ENCODE measurements at regions not wholly inside any gene's neighbourhood (a gene's known extent, or its start where the extent isn't known, plus 50 kb on each side); places are given as distances from the start of the nearest gene placed in this dataset.

DNA sequence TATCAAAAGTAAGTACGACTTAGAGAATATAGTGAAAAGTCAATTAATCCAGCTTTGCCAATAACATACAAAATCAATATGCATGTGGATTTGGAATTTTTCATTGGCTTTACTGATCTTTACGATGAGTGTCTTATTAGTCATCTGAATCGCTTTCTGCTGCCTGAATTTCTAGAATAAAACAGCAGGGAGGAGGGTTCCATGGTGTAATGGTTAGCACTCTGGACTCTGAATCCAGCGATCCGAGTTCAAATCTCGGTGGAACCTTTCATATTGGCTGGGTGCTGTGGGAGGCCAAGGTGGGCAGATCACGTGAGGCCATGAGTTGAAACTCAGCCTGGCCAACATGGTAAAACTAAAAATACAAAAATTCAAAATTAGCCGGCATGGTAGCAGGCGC, 448.8 kb downstream of the RNF144B start:
- TF ChIP-seq, protein P1, sequence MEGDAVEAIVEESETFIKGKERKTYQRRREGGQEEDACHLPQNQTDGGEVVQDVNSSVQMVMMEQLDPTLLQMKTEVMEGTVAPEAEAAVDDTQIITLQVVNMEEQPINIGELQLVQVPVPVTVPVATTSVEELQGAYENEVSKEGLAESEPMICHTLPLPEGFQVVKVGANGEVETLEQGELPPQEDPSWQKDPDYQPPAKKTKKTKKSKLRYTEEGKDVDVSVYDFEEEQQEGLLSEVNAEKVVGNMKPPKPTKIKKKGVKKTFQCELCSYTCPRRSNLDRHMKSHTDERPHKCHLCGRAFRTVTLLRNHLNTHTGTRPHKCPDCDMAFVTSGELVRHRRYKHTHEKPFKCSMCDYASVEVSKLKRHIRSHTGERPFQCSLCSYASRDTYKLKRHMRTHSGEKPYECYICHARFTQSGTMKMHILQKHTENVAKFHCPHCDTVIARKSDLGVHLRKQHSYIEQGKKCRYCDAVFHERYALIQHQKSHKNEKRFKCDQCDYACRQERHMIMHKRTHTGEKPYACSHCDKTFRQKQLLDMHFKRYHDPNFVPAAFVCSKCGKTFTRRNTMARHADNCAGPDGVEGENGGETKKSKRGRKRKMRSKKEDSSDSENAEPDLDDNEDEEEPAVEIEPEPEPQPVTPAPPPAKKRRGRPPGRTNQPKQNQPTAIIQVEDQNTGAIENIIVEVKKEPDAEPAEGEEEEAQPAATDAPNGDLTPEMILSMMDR (IDR thresholded peaks at IDR 0.05), result no peak
- TF ChIP-seq POLR2A (IDR thresholded peaks at IDR 0.05), result no peak

Data from lower leg skin (tissue), 3 donors.